Skeletal muscle satellite cell (primary cell): ENCODE measurements at regions not wholly inside any gene's neighbourhood (a gene's known extent, or its start where the extent isn't known, plus 50 kb on each side); places are given as distances from the start of the nearest gene placed in this dataset.
"Not testable (repeated sequence)": the region's sequence is repeated elsewhere in the genome, so short reads cannot be mapped to it uniquely, and the experiment has no call there.

Source experiments
- H3K27me3 ChIP-seq: 2 replicates; pipeline ENCODE4 v1.7.0; 2013; ENCODE audit warnings: low read length; ENCODE audit not compliant: control insufficient read depth, insufficient read depth
- H3K36me3 ChIP-seq: 2 replicates; pipeline ENCODE4 v1.7.0; 2013; ENCODE audit warnings: mild to moderate bottlenecking, control low read depth, low read length; ENCODE audit not compliant: insufficient read depth
- H3K4me1 ChIP-seq: 2 replicates; pipeline ENCODE4 v1.7.0; 2013; ENCODE audit warnings: low read length; ENCODE audit not compliant: control insufficient read depth, insufficient read depth
- H3K4me2 ChIP-seq: 2 replicates; pipeline ENCODE4 v1.7.0; 2013; ENCODE audit warnings: mild to moderate bottlenecking, low read length
- H3K4me3 ChIP-seq: 2 replicates; pipeline ENCODE4 v1.7.0; 2013; ENCODE audit warnings: low read length
- H3K9ac ChIP-seq: 2 replicates; pipeline ENCODE4 v1.7.0; 2013; ENCODE audit warnings: mild to moderate bottlenecking, low read depth, low read length, moderate library complexity
- H3K9me3 ChIP-seq: replicated peaks from 2 replicates; pipeline ENCODE4 v1.7.0; 2013; ENCODE audit warnings: mild to moderate bottlenecking, control low read depth, low read length

- H3K4me3 ChIP-seq, result no peak overlapping the region
- H3K4me1 ChIP-seq, result no peaks in the 10 kb centered on the region
- H3K27me3 ChIP-seq, result peaks cover 4% of the 10 kb centered on the region
- no peak overlapping the region for H3K9ac ChIP-seq
- no peak overlapping the region for H3K4me2 ChIP-seq
- H3K9me3 ChIP-seq, result no peaks in the 10 kb centered on the region
- no peaks in the 10 kb centered on the region for H3K36me3 ChIP-seq
These were observed 592.9 kb downstream of the TBC1D22A start for GRCh38 chr22:47355388-47355725.

- peaks cover 4% of the 10 kb centered on the region for H3K27me3 ChIP-seq
- H3K4me3 ChIP-seq, result no peak overlapping the region
- no peaks in the 10 kb centered on the region for H3K36me3 ChIP-seq
- H3K9ac ChIP-seq, result no peak overlapping the region
- no peaks in the 10 kb centered on the region for H3K9me3 ChIP-seq
- no peaks in the 10 kb centered on the region for H3K4me1 ChIP-seq
- no peak overlapping the region for H3K4me2 ChIP-seq
These were observed 592.4 kb downstream of the TBC1D22A start for GRCh38 chr22:47354668-47355387.

DNA sequence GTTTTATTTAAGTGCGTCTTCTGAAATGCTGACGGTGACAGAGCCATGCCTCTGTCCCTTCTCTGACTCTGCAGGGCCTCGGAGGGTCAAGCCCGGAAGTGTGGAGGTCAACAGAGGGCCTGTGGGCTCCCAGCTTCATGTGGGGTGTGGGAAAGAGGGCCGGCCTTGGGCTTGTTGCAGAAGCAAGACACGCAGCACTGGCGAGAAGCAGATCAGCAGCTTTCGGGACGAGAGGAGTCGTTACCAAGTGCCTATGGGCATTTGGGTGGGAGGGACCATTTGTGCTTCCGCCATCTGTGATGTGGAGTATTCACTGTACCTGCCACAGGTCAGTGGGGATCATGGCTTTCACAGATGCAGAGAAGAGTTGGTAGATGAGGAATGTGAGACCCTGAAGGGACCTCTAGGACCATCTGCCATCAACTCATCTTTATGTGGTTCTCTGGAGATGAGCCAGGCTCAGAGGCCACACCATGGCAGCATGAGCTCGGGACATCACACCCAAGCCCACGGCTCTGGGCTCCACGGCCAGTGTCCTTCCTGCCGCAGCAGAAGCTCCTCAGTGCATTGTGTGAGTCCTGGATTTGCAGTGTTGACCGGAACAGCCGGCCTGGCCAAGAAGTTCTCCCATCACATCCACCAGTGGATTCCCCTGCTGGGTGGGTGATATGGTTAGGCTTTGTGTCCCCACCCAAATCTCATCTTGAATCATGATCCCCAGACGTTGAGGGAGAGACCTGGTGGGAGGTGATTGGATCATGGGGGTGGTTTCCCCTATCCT, 590.7 kb downstream of the TBC1D22A start:
- Histone ChIP-seq H3K4me1 (no peaks in the 10 kb centered on the region), H3K9ac (no peak overlapping the region), H3K4me3 (no peak overlapping the region), H3K36me3 (no peaks in the 10 kb centered on the region), H3K9me3 (no peaks in the 10 kb centered on the region), H3K4me2 (no peak overlapping the region), H3K27me3 (no peaks in the 10 kb centered on the region)

DNA sequence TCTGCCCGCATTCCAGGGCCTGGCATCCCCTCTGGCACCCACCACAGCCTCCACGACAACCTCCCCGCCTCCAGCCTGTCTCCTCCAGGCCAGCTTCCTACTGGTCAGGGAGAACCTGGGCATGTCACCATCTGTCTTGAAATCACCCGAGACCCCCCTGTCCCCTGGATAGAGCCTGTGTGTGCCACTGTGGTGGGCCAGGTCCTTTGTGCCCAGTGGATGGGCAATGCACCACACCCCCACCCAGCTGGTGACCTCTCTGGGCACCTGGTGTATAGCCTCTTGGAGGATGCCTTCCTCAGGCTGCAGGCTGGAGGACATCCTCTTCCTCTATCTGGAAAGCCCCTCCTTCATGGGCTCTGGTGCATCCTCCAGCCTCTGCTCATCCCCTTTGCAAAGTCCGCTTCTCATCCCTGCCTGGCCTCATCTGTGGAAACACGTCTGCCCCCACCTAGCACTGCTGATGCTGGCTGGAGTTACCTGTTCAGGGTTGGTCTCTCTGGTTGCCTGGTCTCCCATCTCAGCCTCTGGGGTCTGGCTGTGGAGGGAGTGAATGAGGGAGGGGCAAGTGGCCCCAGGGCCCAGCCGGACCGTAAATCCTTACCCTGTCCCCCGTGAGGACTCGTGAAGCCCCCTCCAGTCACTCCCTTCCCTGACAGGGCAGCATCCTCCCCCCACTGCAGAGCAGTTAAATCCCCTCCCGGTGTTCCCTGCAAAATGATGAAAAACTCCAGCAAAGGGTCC, 589.6 kb downstream of the TBC1D22A start:
- H3K9me3 ChIP-seq, result no peaks in the 10 kb centered on the region
- H3K27me3 ChIP-seq, result no peaks in the 10 kb centered on the region
- no peak overlapping the region for H3K9ac ChIP-seq
- H3K4me2 ChIP-seq, result no peak overlapping the region
- no peaks in the 10 kb centered on the region for H3K4me1 ChIP-seq
- no peak overlapping the region for H3K4me3 ChIP-seq
- H3K36me3 ChIP-seq, result no peaks in the 10 kb centered on the region

- H3K9me3 ChIP-seq, H3K4me3 ChIP-seq, H3K4me2 ChIP-seq, H3K36me3 ChIP-seq, H3K9ac ChIP-seq, H3K4me1 ChIP-seq, H3K27me3 ChIP-seq: not testable (repeated sequence)
These were observed 583.8 kb downstream of the TBC1D22A start for GRCh38 chr22:47346287-47346686.

GRCh38 chr22:47345025-47345424, 582.6 kb downstream of the TBC1D22A start:
- Histone ChIP-seq H3K4me3 (no peak overlapping the region), H3K9me3 (no peaks in the 10 kb centered on the region), H3K4me2 (no peak overlapping the region), H3K4me1 (no peaks in the 10 kb centered on the region), H3K9ac (no peak overlapping the region), H3K27me3 (no peaks in the 10 kb centered on the region), H3K36me3 (no peaks in the 10 kb centered on the region)

- no peaks in the 10 kb centered on the region for H3K4me1 ChIP-seq
- H3K4me3 ChIP-seq, result no peak overlapping the region
- no peak overlapping the region for H3K9ac ChIP-seq
- H3K27me3 ChIP-seq, result no peaks in the 10 kb centered on the region
- no peaks in the 10 kb centered on the region for H3K9me3 ChIP-seq
- no peaks in the 10 kb centered on the region for H3K36me3 ChIP-seq
- H3K4me2 ChIP-seq, result no peak overlapping the region
These were observed 582.0 kb downstream of the TBC1D22A start for GRCh38 chr22:47344414-47344813.

GRCh38 chr22:47343611-47344010, 581.2 kb downstream of the TBC1D22A start:
- Histone ChIP-seq H3K4me3 (no peak overlapping the region), H3K27me3 (no peaks in the 10 kb centered on the region), H3K9me3 (no peaks in the 10 kb centered on the region), H3K4me1 (no peaks in the 10 kb centered on the region), H3K36me3 (no peaks in the 10 kb centered on the region), H3K4me2 (no peak overlapping the region), H3K9ac (no peak overlapping the region)

- no peaks in the 10 kb centered on the region for H3K9me3 ChIP-seq
- no peak overlapping the region for H3K9ac ChIP-seq
- H3K4me1 ChIP-seq, result peaks cover 3% of the 10 kb centered on the region
- H3K4me3 ChIP-seq, result no peak overlapping the region
- H3K4me2 ChIP-seq, result no peak overlapping the region
- H3K27me3 ChIP-seq, result no peaks in the 10 kb centered on the region
- no peaks in the 10 kb centered on the region for H3K36me3 ChIP-seq
These were observed 580.0 kb downstream of the TBC1D22A start for GRCh38 chr22:47342446-47342845.

GRCh38 chr22:47341464-47341863, 579.0 kb downstream of the TBC1D22A start:
- no peak overlapping the region for H3K9ac ChIP-seq
- H3K4me2 ChIP-seq, result no peak overlapping the region
- no peaks in the 10 kb centered on the region for H3K36me3 ChIP-seq
- H3K9me3 ChIP-seq, result no peaks in the 10 kb centered on the region
- H3K4me1 ChIP-seq, result peaks cover 13% of the 10 kb centered on the region
- H3K27me3 ChIP-seq, result no peaks in the 10 kb centered on the region
- H3K4me3 ChIP-seq, result no peak overlapping the region

DNA sequence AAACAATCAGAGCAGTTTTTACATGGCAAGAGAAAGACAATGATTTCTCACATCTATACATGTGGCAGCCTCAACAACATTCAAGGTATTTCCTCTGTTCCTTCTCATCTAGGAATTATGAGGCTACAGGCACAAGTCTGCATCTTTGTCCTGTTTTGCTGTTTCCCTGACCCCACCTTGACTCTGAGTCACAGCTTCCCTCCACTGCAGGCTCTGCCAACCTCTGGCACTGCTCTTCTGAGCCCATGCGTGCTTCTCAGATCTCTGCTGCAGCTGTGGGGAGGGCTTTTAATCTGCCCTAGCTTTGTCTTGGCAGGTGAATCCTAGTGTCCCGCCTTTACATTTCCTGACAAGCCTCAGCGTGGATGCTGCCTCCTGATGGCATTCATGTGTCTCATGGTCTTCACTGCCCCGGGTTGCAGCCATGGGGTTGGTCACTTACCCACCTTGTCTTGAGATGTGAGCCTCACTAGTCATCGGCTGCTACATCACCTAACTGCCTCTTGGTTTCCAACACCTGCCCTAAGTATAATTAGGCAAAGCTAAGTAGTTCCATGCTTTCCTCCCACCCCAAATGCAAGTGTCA, 578.5 kb downstream of the TBC1D22A start:
- H3K4me2 ChIP-seq, result no peak overlapping the region
- no peak overlapping the region for H3K4me3 ChIP-seq
- no peaks in the 10 kb centered on the region for H3K27me3 ChIP-seq
- H3K9me3 ChIP-seq, result no peaks in the 10 kb centered on the region
- no peak overlapping the region for H3K9ac ChIP-seq
- H3K36me3 ChIP-seq, result no peaks in the 10 kb centered on the region
- H3K4me1 ChIP-seq, result peaks cover 15% of the 10 kb centered on the region
